HS-27A (cell line): ENCODE measurements at regions not wholly inside any gene's neighbourhood (a gene's known extent, or its start where the extent isn't known, plus 50 kb on each side); places are given as distances from the start of the nearest gene placed in this dataset.

ENCODE experiments used
- DNase-seq: peaks from one replicate; pipeline ENCODE4 v3.0.0-alpha.2; 2012; ENCODE audit warnings: low read depth, missing footprints

GRCh38 chrY:13167698-13168097 is 263.0 kb downstream of the DDX3Y start:
- DNase-seq, result no peak

- DNase-seq, result no peak
Observed at GRCh38 chrY:13168257-13168656, 263.6 kb downstream of the DDX3Y start.
